Adipocyte (in vitro differentiated cells): ENCODE measurements at regions not wholly inside any gene's neighbourhood (a gene's known extent, or its start where the extent isn't known, plus 50 kb on each side); places are given as distances from the start of the nearest gene placed in this dataset.

Source experiments
- DNase-seq: peaks from one replicate; pipeline ENCODE4 v3.0.0-alpha.2; 2015; ENCODE audit warnings: low read depth
- H3K27me3 ChIP-seq: replicated peaks from 2 replicates; pipeline ENCODE4 v1.7.0; 2013; ENCODE audit warnings: mild to moderate bottlenecking, low read length, moderate library complexity; ENCODE audit not compliant: control insufficient read depth, insufficient read depth
- H3K36me3 ChIP-seq: 2 replicates; pipeline ENCODE4 v1.7.0; 2013; ENCODE audit warnings: low read length, mild to moderate bottlenecking, moderate library complexity; ENCODE audit not compliant: control insufficient read depth, insufficient read depth, severe bottlenecking
- H3K4me1 ChIP-seq: 2 replicates; pipeline ENCODE4 v1.7.0; 2013; ENCODE audit warnings: mild to moderate bottlenecking, low read length, moderate library complexity; ENCODE audit not compliant: control insufficient read depth, insufficient read depth
- H3K4me3 ChIP-seq: 2 replicates; pipeline ENCODE4 v1.7.0; 2013; ENCODE audit warnings: mild to moderate bottlenecking, low read length, moderate library complexity
- H3K9ac ChIP-seq: 2 replicates; pipeline ENCODE4 v1.7.0; 2013; ENCODE audit warnings: mild to moderate bottlenecking, low read length, moderate library complexity
- H3K9me3 ChIP-seq: 2 replicates; pipeline ENCODE4 v1.7.0; 2013; ENCODE audit warnings: mild to moderate bottlenecking, low read length, moderate library complexity; ENCODE audit not compliant: control insufficient read depth

DNA sequence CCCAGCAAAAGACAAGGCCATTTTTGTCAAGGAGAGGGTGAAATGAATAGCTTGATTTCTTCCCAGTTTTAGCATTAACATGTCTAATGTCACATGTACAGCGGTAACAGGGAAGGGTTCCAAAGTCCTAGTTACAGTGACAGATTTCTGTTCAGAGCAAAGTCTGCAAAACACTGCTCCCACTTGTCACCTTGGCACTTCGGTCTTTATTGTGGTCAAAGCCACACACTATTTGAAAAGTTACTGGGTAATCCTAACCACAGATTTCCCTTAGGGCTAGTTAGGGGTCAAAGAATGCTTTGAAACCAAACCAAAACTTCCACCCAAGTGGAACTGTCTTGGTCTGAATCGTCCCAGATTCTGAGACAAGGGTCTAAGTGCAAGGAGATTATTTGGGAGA lies 455.6 kb downstream of the HS3ST3B1 start:
- no peak overlapping the region for H3K4me3 ChIP-seq
- DNase-seq: no peak
- no peaks in the 10 kb centered on the region for H3K27me3 ChIP-seq
- no peak overlapping the region for H3K9ac ChIP-seq
- H3K4me1 ChIP-seq: peaks cover 10% of the 10 kb centered on the region
- H3K36me3 ChIP-seq: no peaks in the 10 kb centered on the region
- no peaks in the 10 kb centered on the region for H3K9me3 ChIP-seq

- DNase-seq: no peak
- Histone ChIP-seq H3K36me3 (no peaks in the 10 kb centered on the region), H3K9ac (no peak overlapping the region), H3K9me3 (no peaks in the 10 kb centered on the region), H3K27me3 (no peaks in the 10 kb centered on the region), H3K4me3 (no peak overlapping the region), H3K4me1 (peaks cover 6% of the 10 kb centered on the region)
These were observed 454.1 kb downstream of the HS3ST3B1 start for GRCh38 chr17:14755002-14755401.

- DNase-seq: no peak
- H3K4me3 ChIP-seq: no peak overlapping the region
These were observed 452.5 kb downstream of the HS3ST3B1 start for GRCh38 chr17:14753383-14753782.

GRCh38 chr17:14752011-14752410 lies 451.1 kb downstream of the HS3ST3B1 start:
- DNase-seq: no peak
- Histone ChIP-seq H3K9me3 (no peaks in the 10 kb centered on the region), H3K36me3 (no peaks in the 10 kb centered on the region), H3K9ac (no peak overlapping the region), H3K4me1 (peaks cover 9% of the 10 kb centered on the region), H3K27me3 (no peaks in the 10 kb centered on the region), H3K4me3 (no peak overlapping the region)

More at GRCh38 chr17:14753383-14753782, 452.5 kb downstream of the HS3ST3B1 start:
- H3K9me3 ChIP-seq: no peaks in the 10 kb centered on the region
- no peaks in the 10 kb centered on the region for H3K4me1 ChIP-seq
- no peaks in the 10 kb centered on the region for H3K27me3 ChIP-seq
- H3K9ac ChIP-seq: no peak overlapping the region
- no peaks in the 10 kb centered on the region for H3K36me3 ChIP-seq

DNA sequence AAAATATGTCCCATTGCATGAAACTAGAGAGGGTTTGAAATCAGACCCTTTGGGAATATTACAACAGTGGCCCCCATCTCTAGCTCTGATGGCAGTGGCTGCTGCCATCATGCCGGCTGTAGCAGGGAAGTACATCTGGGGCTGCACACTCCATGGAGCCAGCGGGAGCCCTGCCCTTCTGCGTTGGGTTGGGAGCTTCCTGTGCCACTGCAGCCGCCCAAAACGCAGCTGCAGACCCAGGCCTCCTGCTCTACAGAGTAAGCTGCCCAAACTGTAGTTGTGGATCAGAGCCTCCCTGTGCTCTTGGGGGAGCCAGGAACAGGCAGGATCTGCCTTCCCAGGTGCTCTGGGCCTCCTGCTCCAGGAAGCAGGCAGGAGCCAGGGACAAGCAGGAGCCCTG lies 450.0 kb downstream of the HS3ST3B1 start:
- H3K4me1 ChIP-seq: peaks cover 20% of the 10 kb centered on the region
- no peaks in the 10 kb centered on the region for H3K27me3 ChIP-seq
- H3K4me3 ChIP-seq: no peak overlapping the region
- H3K9ac ChIP-seq: no peak overlapping the region
- no peaks in the 10 kb centered on the region for H3K9me3 ChIP-seq
- no peaks in the 10 kb centered on the region for H3K36me3 ChIP-seq
- DNase-seq: no peak

GRCh38 chr17:14749269-14749668 lies 448.4 kb downstream of the HS3ST3B1 start:
- Histone ChIP-seq H3K36me3 (no peaks in the 10 kb centered on the region), H3K27me3 (no peaks in the 10 kb centered on the region), H3K4me3 (no peak overlapping the region), H3K9me3 (no peaks in the 10 kb centered on the region), H3K4me1 (peaks cover 36% of the 10 kb centered on the region), H3K9ac (no peak overlapping the region)
- no peak for DNase-seq

- Histone ChIP-seq H3K9ac (no peak overlapping the region), H3K4me3 (no peak overlapping the region), H3K36me3 (no peaks in the 10 kb centered on the region), H3K27me3 (no peaks in the 10 kb centered on the region), H3K4me1 (peaks cover 36% of the 10 kb centered on the region), H3K9me3 (no peaks in the 10 kb centered on the region)
- DNase-seq: no peak
These were observed 447.3 kb downstream of the HS3ST3B1 start for GRCh38 chr17:14748036-14748710.

GRCh38 chr17:14747603-14747950 lies 446.7 kb downstream of the HS3ST3B1 start:
- no peaks in the 10 kb centered on the region for H3K36me3 ChIP-seq
- no peak overlapping the region for H3K4me3 ChIP-seq
- peak overlapping the region; percentile 0 for H3K9ac ChIP-seq
- H3K27me3 ChIP-seq: no peaks in the 10 kb centered on the region
- no peak for DNase-seq
- H3K9me3 ChIP-seq: no peaks in the 10 kb centered on the region
- peaks cover 36% of the 10 kb centered on the region for H3K4me1 ChIP-seq

- DNase-seq: no peak
- Histone ChIP-seq H3K27me3 (no peaks in the 10 kb centered on the region), H3K4me3 (no peak overlapping the region), H3K9ac (peak overlapping the region; percentile 0), H3K9me3 (no peaks in the 10 kb centered on the region), H3K36me3 (no peaks in the 10 kb centered on the region), H3K4me1 (peaks cover 36% of the 10 kb centered on the region)
These were observed 446.1 kb downstream of the HS3ST3B1 start for GRCh38 chr17:14746822-14747602.

- Histone ChIP-seq H3K9me3 (no peaks in the 10 kb centered on the region), H3K36me3 (no peaks in the 10 kb centered on the region), H3K27me3 (no peaks in the 10 kb centered on the region), H3K4me1 (peaks cover 48% of the 10 kb centered on the region), H3K4me3 (no peak overlapping the region), H3K9ac (peak overlapping the region; percentile 72)
- DNase-seq: peak; percentile 30
These were observed 444.7 kb downstream of the HS3ST3B1 start for GRCh38 chr17:14745541-14745940.

GRCh38 chr17:14744761-14745473 lies 444.0 kb downstream of the HS3ST3B1 start:
- no peaks in the 10 kb centered on the region for H3K9me3 ChIP-seq
- H3K9ac ChIP-seq: peak overlapping the region; percentile 72
- no peaks in the 10 kb centered on the region for H3K36me3 ChIP-seq
- H3K4me3 ChIP-seq: no peak overlapping the region
- DNase-seq: peak; percentile 47
- peaks cover 54% of the 10 kb centered on the region for H3K4me1 ChIP-seq
- H3K27me3 ChIP-seq: no peaks in the 10 kb centered on the region
